Right hindlimb (tissue), 1 donor: ENCODE measurements at regions not wholly inside any gene's neighbourhood (a gene's known extent, or its start where the extent isn't known, plus 50 kb on each side); places are given as distances from the start of the nearest gene placed in this dataset.

Source experiments
- DNase-seq: peaks from one replicate; pipeline ENCODE4 v3.0.0-alpha.2; 2018

DNA sequence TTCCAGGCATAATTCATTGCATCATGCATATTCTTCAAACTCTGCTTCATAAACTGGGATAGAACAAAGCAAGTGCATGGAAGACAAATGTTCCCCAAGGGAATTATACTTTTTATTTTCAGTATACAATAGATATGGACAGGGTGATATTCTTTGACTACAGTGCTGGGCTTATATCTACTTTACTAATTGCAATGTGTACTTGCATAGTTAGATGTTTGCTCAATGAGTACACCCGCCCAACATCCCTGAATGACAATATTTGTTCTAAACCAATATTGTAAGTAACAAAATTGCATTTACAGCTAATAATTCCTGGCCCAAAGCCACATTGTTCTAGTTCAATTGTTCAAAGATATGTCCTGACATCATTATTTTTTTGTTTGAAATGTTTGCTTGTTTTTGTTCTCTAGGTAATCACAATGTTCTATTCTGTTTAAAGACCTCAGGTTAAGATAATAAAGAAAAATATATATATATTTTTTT, 171.4 kb downstream of the PTN start:
- no peak for DNase-seq

DNA sequence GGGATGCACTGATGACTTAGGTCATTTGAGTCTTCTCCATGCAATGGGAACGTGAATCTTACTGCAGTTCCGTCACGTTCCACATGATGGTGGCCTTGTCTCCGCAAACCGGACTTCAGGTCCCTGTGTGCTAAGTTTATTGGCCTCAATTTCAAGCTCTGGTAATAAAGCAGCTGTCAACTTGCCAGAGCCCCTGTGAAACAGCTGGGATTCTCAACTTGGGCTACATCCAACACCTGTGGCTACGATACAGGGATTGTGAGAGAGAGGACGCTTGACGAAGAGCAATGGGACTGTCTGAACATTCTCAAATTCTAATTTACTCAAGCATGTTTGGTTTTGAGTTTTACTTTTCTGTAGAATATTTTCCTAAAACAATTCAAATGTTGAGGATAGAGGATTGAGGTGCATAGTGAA, 174.2 kb downstream of the PTN start:
- DNase-seq: peak; percentile 91

DNA sequence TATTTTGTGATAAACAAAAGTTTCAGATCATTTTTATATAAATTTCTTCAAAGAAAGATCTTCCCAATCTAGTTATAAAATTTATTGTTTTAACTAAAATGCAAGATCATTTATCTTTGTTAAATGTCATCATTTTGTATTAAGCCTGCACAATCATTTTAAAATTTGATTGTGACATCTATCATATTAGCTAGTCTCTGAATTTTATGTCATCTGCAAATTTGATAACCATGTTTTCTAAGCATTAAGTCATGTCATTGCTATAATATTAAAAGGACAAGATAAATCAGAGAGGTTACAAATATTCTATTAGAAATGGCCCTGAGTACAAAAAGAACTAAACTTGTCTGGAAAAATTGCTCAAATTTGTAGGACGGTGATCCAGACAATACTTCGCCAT, 175.9 kb downstream of the PTN start:
- DNase-seq: no peak

DNA sequence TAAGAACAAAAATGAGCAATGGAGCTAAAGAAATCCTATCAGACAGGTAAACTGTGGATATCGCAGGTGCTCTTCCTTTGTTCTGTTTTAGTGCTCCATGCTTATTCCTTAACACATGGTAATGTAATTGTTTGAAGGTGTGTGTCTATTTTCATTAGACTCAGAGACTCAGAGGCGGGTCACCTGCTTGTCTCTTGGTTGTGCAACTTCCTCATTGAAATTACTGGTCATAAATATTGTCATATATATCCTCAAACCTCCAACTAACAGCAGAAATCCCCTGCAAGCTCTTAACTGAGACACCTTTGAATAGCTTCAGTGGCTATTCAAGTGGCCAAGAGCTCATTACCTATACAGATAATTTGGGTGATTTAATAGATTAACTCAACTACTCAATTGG, 177.2 kb downstream of the PTN start:
- no peak for DNase-seq

DNA sequence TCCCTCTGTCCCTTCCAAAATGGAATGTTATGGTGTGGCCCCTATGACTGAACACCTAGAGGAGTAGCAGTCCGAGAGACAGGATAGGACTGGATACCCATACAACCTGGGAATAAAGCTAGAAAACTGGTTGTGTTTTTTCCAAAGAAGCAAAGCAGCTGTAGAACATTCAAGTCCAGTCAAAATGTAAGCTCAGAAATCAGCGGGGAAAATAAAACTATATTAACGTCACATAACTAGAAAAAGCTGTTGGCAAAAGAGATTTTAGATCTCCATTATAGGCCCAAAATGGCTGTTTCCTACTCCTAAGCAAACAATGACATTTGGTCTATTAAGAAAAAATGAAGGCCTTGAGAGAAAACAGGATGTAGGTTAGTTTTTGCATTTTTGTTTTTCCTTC, 177.7 kb downstream of the PTN start:
- no peak for DNase-seq

DNA sequence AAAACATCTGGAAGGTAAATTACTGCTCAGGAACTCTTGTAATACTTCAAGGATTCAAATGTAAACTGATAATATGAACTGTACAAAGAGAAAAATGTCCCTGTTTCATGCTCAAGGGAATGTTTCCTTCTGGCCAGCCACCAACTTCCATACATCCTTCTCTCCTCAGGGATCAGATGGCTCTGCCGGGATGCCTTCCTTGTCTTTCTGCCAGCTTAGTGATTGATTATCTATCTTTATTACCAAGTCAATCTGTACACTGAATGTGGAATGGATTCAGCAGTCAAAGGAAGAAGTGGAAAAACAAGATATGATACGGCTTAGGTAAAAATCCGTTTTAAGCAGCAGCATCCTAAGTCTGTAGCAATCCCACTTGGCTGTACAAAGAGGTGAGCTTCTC, 178.3 kb downstream of the PTN start:
- DNase-seq: no peak

DNA sequence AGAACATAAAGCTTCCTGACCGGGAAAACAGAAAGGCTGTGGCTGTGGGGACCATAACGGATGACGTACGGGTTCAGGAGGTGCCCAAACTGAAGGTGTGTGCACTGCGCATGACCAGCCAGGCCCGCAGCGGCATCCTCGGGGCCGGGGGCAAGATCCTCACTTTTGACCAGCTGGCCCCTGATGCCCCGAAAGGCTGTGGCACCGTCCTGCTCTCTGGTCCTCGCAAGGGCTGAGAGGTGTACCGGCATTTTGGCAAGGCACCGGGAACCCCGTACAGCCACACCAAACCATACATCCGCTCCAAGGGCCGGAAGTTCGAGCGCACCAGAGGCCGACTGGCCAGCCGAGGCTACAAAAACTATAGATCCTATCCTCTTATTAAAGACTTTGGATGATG, 179.3 kb downstream of the PTN start:
- no peak for DNase-seq

DNA sequence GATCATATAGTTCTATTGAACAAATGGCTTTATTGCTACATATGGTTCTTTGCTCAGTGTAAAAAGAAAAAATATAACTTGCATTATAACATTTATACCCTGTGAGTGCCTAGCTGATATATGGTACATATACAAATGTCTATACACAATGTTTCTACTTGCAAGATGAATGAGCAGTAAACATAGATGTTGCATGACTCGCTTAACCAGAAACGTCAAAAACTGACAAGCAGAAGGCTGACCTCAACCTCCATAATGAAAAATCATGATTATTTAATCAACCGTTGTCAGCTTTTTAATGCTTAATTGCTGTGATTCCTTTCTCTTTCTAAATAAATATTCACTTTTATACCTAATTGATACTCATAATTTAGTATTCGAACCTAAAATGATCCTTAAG, 183.3 kb downstream of the PTN start:
- no peak for DNase-seq

DNA sequence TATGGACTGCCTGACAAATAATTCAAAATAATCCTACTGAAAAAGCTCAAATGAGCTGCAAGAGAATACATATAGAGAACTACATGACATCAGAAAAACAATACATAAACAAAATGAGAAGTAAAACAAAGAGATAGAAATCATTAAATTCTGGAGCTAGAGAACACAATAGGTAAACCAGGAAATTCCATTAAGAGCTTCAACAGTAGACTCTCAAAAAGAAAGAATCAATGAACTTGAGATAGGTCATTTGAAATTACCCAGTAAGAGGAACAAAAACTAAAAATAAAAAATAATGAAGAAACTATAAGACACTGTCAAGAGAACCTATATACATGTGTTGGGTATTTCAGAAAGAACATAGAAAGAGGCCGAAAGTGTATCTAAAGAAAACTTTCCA, 186.3 kb downstream of the PTN start:
- no peak for DNase-seq

DNA sequence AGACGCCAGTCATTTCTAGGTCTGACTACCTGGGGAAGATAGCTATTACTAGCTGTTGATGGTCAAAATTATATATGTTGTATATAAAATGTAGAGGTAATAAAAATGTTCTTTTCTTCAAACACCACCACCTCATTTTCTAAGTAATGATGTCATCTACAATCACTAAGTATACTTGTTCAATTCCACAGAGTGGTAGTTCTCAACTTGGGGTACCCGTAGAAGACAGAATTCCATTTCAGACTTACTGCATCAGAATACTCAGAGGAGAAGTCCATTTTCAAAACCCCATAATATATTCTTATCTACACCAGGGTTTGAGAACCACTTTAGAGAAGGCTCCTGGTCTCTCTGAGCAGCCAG, 191.9 kb downstream of the PTN start:
- DNase-seq: no peak

DNA sequence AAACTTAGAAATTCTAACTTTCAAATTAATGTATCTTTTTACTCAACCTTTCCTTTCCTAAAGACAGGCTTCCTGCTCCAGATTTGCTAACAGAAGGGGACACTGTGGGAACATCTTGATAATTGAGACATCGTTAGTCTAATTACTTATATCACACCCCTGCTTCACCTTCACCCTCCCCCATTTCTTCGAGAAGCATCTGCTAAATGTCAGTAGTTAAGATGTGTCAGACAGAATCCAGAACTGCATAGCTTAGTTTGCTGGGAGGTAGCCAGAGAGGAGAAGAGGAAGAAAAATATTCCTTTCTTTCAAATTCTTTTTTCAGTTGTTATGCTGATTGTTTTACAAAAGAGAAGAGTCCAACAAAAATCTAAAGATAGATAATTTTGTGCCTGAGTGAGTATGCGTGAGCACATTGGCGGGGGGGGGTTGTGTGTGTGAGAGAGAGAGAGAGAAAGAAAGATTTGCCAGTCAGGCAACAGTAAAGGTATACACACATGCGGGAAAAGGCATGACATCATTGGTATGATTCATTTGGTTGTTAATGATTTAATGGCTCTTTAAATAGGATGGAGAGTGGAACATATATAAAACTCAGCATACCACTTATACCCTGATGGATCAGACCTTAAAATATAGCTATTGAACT, 192.4 kb downstream of the PTN start:
- DNase-seq: no peak

DNA sequence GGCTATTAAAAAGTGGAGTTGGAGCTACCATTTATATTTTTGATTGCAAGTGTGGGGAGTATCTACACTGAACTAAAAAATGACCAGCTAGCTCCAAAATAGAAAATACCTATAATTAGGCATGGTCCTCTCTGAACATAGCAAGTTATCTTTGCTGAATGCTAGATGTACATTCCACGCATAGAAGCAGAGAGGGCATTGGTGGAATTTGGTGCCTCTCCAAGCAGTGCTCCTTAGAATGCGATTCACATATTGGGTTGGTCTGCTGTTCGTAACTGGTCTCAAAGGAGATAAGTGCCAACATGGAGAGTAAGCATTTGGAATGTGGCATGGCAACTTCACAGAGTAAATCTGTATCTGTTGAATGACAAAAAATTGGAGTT, 196.2 kb downstream of the PTN start:
- DNase-seq: no peak

DNA sequence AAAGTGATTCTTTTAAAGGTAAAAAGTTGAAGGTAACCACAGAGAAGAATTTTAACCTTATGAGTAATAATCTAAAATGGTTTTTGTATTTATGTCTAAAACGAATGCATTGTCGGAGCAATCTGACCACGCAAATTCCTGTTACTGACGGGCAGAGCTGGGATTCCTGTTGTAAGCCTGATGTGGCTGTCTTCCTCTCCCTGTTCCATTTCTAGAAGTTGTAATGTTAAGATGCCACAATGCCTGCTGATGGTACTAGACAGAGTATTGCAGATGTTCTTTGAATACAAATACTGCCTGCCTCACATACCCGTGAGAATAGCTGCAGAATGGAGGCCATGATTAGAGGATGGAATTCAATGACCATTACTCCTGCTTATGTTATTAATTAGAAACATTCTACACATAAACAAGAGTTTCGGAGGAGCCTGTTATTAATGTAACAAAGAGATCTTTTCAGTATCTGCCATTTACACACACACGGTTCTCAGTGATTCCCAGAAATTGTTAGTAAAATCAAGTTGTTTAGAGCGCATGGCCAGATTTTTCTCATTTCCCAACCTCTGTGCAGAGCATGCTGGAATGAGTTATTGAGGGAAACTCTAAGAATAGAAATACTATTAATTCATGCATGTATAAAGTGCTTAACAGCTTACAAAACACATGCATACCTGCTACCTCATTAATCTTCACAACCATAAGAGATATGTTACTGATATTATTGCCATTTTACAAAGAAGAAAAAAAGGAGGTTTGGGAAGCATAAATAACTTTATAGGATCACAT, 196.8 kb downstream of the PTN start:
- no peak for DNase-seq

DNA sequence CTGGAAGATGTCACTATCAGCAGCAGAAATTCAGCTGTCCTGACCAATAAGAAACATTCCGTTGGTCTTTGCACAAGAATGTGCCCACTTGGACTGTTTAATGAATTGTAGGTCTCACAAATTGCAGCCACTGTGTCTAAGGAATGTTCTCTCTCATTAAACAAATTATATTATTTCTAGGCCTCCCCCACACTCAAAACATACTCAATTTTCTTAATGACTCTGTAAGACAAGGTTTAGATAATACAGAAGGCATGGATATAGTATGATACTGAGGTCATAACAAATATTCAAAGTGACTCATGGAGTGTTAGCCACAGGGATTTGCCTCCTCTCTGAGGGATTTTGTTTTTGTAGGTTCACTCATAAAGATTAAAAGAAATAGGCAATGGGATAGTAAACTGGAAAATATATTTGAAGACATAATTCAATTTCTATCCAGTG, 197.5 kb downstream of the PTN start:
- no peak for DNase-seq

DNA sequence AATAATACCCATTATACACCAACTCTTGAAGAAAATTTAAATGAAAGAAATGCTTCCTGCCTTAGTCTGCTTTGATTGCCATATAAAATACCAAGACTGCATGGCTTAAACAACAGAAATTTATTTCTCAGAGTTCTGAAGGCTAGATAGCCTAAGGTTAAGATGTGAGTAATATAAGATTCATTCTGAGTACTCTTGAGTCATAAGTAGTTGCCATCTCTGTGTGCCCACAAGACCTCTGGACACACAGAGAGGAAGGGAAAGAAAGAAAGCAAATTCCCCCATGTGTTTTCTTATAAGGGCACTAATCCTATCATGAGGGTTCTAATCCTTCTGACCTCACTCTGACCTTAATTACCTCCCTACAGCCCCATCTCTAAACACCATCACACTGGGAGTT, 201.2 kb downstream of the PTN start:
- DNase-seq: no peak

DNA sequence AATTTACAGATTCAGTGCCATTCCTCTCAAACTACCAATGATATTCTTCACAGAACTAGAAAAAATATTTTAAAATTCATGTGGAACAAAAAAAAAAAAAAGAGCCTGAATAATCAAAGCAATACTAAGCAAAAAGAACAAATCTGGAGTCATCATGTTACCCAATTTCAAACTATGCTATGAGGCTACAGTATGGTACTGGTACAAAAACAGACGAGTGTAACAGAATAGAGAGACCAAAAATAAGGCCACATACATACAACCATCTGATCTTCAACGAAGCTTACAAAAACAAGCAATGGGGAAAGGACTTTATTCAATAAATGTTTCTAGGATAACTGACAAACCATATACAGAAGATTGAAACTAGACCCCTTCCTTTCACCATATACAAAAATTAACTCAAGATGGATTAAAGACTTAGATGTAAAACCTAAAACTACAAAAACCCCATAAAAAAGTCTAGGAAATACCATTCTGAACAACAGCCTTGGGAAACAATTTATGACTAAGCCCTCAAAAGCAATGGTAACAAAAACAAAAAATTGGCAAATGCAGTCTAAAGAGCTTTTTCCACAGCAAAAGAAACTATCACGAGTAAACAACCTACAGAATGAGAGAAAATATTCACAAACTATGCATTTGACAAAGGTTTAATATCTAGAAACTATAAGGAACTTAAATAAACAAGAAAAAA, 207.7 kb downstream of the PTN start:
- DNase-seq: no peak

DNA sequence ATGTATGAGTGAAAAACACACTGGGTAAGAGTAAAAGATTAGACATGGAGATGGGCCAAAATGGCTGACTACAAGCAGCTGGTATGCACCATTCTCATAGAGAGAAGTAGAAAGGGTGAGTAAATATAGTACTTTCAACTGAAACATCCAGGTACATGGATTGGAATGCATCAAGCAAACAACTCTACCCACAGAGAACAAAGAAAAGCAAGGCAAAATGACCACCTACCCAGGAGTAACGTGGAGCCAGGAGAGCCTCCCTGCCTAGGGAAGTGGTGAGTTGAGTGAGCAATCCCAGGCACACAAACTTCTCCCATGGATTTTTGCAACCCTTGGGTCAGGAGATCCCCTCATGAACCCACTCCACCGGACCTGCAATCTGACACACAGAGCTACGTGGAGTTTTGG, 212.8 kb downstream of the PTN start:
- no peak for DNase-seq

DNA sequence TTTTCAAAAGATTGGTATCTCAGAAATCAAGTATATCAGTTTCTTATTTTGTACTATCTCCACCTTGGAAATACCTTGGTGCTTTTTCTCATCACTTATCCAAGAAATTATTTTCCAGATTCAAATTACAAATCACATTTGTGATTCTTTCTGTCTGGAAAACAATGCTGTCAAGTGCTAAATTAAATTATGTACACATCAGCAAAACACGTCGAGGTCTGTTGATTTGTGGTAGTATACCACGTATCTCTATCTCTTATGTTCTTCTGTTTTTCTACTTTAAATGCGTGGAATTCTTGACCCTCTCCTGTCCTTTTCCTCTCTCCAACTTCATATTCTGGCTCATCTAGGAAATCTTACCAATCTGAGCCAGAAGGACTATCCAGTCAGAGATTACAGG, 214.5 kb downstream of the PTN start:
- DNase-seq: no peak

DNA sequence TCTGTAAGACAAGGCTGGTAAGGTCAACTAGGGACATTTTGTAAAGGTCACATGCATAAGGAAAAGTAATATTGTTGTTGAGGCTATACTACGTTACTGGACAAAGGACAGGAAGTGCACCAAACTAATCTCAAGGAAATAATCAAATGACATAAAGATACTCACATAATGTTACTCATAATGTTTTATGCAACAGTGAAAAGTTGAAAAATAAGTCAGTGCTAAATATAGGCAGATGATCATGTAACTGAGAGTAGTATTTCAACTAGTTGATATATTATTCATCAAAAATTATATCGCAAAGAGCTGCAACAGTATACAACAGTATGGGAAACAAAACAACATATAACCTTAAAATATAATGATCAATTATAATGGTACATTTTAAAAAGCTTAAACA, 215.7 kb downstream of the PTN start:
- DNase-seq: no peak

DNA sequence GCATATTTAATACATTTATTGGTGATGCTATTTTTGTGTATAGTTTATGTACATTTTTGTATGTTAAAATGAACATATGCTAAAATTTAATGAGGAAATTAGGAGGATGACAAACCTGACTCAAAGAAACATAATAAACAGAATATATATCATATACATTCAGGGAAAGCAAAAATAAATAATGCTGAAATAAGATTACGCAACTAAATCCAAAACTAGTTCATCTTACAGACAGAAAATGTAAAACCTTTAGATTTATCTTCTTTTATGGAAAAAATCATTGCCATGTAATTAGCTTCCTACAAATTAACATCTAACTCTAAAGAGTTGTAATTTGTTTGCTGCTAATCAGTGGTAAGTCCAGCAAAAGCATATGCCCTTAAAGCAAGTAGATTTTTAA, 216.5 kb downstream of the PTN start:
- DNase-seq: no peak

DNA sequence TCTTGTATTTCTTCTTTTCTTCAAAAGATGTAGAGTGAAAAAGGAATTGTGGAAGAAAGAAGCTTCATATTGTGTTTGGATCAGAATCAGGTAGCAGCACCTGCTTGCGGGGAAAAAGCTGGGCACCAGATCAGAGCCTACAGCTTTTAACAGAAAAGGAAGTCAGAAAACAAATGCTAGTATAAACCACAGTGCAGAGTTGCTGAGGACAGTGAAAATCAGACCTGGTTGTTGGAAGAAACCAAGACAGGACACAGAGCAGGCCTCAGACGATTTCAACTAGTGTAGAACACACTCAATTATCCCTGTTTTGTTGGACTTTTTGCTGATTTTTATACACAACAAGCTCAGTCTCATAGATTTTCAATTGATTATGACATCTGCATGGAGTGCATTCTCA, 221.4 kb downstream of the PTN start:
- DNase-seq: no peak

DNA sequence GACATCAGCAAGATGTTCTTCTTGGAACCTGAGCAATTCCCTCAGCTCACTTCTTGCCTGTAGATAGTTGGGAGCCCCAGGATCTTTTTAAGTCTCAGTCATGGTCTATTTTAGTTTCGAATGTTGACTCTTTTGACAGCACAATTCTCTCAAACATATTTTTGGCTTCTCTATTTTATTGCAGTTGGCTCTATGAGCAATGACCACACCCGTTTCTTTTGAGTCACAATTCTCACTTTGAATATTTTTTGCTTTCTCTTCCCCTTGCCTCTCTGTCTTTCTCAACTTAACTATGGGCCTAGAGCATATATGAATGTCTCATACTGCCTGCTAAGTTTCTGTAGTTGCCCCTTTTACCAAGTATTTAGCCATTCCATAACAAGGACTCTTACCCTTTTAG, 222.8 kb downstream of the PTN start:
- no peak for DNase-seq

DNA sequence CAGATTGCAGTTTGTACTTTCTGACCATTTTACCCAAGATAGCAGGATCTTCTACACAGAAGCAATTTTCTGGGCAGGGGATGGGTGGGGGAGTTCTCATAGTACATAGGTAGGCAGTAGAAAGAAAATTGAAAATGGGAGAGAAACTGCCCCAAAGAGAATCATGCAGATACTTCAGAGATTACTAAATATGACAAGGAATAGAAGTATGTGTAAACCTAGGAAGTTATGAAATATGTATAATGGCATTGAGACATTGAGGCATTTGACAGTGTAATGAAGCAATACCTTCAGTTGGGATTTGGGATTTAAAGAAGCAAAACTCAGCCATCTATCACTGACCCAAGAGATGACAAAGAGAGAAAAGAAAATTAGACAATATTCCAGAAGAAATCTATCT, 233.0 kb downstream of the PTN start:
- no peak for DNase-seq

DNA sequence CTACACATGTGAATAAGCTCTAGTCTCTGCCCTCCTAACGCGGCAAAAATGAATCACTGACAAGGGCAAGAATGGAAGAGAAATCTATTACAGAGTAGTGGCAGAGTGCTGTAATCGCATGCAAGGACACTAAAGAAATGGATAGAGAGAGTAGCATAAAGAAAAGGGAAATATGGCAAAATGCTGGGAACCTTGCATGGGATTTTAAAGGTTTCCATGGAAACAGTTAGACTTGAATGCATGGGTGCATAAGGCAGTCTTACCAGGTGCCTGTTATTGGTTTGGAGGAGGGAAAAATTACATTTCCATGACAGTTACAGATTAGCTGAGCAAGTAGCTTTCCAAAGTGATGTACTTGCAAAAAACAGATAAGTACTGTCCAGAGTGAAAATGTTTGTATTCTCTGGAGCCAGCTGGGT, 233.4 kb downstream of the PTN start:
- no peak for DNase-seq
